Left forelimb (tissue), 1 donor: ENCODE measurements at regions not wholly inside any gene's neighbourhood (a gene's known extent, or its start where the extent isn't known, plus 50 kb on each side); places are given as distances from the start of the nearest gene placed in this dataset.

ENCODE experiments used
- DNase-seq: peaks from one replicate; pipeline ENCODE4 v3.0.0-alpha.2; 2018; ENCODE audit warnings: low spot score

DNA sequence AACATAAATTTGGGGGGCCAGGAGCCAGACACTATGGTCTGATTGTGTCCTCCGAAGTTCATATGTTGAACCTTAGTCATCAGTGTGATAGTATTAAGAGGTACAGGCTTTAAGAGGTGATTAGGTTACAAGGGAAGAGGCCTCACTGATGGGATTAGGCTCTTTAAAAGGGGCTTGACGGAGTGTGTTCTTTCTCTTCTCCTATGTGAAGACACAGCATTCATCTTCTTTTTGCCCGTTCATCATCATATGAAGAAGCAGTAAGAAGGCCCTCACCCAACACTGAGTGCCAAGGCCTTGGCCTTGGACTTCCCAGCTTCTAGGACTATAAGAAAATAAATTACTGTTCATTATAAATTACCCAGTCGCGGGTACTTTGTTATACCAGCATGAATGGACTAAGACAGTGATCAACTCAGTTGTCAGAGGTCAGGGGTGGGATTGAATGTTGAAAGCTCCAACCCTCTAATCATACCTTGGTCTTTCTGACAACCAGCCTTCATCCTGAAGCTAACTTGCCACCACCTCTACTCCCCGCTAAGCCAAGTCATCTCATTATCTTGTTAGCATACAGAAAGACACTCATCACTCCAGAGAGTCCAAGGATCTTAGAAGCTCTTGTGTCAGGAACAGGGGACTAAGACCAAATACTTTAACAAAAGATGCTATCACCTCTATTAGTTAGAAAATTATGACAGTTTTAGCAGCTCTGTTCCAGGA is 543.4 kb upstream of the DIPK2B start:
- DNase-seq: no peak

DNA sequence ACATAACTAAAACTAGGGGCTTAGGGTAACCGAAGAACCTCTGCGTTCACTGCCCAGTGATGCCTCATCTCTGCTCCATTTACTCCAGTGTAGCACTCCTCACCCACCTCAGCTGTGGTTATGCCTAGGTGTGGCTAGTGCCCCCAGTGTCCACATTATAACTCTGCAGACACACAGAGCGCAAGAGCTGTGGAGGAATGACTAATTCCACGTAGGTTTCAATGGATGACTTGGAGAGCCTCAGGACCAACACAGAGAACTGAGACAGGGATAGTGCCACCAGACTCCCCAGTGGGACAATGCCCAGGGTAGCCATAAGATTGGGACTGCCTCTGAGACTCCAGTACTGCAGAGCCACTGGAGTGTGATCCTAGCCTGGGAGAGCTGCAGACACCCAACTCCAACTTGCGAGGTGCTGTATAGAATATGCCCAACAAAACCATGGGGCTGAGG is 542.4 kb upstream of the DIPK2B start:
- DNase-seq: no peak

DNA sequence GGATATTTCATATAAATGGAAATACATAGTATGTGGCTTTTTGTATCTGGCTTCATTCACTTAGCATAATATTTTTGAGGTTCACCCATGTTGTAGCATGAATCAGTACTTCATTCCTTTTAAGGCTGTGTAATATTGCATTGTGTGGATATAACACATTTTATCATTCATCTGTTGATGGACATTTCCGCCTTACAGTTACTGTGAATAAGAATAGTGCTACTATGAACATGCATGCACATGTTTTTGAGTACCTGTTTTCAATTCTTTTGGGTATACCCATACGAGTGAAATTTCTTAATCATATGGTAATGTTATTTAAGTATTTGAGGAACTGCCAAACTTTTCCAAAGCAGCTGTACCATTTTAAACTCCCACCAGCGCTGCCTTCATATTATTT is 539.6 kb upstream of the DIPK2B start:
- DNase-seq: no peak

DNA sequence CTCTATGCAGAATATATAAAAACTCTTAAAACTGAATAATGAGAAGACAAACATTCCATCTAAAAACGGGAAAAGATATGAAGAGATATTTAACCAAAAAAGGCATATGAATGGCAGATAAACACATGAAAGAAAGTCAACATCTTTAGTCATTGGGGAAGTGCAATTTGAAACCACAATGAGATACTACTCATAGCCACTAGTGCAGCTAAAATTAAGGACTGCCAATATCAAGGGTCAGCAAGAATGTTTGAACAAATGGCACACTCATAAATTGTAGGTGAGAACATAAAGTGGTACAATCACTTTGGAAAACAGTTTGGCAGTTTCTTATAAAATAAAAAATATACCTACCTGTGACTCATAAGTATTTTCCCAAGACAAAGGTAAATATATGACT is 534.9 kb upstream of the DIPK2B start:
- DNase-seq: no peak

DNA sequence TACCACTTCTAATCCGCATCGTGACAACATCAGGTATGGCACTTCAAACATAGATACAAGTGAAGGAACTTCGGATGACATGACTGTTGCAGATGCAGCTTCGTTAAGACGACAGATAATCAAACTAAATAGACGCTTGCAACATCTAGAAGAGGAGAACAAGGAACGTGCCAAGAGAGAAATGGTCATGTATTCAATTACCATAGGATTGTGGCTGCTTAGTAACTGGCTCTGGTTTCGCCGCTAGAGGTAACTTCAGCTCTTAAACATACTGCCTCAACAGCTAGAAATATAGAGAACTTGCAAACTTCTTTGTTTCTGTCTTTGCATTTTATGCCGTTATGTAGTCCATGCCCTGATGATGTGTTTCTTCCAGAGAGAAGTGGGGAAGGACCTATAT is 530.8 kb upstream of the DIPK2B start:
- no peak for DNase-seq

DNA sequence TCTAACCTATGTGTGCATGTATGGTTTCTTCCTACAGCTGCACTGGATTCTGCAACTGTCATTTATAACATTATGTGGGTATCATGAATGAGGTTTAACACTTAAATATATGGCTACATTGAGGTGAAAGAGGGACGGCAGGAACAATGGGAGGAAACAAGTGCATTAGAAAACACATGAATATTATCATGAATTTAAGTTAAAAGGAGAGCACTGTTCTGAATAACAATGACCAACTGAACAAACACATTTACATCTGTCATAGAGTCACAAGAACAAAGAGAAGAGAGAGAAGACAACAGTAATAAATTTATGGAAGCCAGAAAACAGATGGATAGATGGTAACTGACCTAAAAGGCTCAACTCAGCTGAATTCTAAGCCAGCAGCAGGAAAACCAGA is 527.1 kb upstream of the DIPK2B start:
- no peak for DNase-seq

DNA sequence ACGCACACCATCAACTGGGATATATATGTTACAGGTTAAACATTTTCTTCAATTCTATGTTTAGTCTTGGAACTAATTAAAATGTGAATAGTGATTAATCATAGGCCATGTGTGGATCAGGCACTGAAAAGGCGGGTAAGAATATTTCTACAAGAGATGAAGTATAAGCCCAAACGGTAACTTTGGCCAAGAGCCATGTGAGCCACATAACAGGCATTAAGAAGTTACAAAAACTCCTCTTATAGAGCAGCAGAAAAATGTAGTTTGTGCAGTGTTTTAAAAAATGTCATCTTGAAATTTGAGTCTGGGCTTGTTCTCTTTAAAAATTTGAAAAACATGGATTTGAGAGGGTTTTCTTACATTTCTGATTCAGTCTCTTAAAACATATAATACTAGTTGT is 521.8 kb upstream of the DIPK2B start:
- no peak for DNase-seq

DNA sequence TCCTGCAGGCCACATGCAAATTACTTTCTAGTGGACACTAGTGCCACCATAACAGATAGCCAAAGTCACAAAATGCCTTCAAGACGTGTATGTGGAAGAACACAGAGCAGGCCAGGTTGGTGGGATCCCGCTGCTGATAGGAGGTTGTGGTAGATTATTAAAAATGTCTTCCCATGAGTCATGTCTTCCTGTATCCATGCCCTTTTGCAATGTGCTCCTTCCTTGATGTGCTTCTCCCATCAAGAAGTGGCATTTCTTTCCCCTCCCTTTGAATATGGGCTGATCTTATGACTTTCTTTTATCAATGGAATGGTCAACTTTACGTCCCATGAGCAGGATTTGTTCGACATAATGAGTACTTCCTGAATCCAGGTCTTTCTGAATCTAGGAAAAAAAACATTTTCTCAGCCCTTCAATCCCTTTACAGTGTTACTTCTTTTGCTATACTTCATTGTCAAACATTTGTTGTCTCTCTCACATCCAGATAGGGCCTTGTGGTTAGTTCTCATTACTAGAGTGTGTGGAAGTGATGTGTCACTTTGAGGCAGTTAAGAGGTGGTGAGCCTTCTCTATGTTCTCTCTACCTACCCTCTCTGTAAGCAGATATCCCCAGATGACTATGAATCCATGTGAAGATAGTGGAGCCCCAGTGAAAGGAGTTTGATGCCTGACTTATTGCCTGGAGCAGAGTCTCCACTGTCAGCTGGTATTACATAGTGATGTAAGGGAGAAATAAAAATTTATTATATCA is 519.2 kb upstream of the DIPK2B start:
- no peak for DNase-seq

DNA sequence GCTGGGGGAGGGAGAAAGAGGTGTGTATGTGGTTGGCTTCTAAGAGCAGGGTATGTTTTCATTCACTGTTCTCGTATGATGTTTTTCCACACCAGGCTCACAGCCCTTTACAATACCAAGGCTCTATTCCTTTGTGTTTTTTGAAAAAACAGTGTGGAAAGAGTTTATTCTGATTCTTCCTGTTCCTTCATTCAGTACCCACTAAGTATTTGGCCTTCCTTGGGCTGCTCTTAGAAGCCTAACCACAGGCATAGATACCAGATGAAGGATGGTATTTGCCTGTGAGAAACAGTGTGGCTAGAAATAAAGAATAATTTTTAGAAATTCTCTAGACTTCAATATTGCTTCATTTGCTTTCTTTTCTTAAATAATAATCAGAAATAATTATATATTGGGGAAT is 518.0 kb upstream of the DIPK2B start:
- no peak for DNase-seq

DNA sequence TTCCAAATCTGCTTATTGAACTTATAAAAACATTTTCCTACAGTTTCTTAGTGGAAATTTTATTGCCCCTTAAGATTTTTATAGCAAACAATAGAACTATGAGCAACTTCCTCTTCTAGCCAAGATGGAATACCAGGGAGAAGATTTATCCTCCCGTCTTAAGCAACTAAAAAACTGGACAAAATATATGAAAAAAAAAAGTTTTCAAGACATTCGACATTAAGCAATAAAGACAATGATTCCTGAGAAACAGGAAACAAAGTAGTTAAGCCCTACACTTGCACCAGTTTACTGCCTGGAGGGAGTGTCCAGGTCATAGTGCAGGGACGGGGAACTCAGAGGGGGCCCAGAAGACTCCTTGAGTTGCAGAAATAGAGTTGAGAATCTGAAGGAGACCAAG is 516.1 kb upstream of the DIPK2B start:
- DNase-seq: no peak

DNA sequence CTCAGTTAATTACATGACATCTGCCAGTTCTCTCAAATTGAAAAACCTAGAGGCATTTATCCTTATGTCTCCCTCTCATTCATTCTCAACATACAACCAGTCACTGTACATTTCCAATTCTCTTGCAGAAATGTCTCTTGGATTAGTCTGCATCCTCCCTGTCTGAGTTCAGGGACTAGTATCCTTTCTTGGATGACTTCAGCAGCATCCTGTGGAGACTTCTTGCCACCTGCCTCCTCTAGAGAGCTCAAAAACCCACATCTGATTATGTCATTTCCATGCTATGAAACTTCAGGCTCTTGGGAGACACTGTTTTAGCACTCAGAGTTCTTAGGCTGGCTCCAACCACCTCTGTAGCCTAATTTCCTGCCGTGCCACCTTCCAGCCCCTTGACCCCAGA is 515.1 kb upstream of the DIPK2B start:
- no peak for DNase-seq

DNA sequence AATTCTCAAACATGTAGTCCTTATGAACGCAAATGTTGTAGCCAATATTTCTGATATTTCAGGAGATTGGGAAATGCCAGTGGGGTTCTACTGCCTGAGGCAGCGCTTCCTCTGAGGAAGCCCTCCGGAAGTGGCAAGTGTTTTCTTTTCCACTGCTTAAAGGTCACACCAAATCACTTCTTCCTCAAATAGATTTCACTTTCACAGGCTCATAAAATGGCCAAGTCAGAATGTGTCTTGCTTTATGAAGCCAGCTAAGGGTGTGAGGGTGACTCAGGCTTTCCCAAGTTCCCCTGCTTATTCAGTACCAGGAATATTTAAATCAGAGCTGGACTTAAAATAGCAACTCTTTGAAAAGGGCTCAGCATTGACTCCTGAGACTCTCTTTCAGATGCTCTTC is 514.2 kb upstream of the DIPK2B start:
- no peak for DNase-seq

DNA sequence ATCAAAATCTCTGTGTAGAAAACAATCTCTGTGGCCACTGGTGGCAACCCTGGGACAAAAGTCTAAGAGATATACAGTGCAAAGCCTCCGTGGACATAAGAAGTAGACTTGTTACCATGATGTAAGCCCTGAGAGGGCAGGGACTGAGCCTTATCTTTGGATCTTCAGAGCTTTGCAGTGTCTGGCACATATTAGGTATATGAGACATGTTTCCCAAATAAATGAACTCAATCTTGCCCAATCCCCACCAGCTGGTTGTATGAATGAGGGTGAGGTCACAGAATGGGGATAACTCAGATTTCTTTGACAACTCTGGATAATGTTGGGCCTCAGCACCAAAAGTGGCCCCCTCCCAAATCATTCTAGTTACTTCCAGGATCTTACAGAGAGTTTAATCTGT is 511.4 kb upstream of the DIPK2B start:
- DNase-seq: no peak

DNA sequence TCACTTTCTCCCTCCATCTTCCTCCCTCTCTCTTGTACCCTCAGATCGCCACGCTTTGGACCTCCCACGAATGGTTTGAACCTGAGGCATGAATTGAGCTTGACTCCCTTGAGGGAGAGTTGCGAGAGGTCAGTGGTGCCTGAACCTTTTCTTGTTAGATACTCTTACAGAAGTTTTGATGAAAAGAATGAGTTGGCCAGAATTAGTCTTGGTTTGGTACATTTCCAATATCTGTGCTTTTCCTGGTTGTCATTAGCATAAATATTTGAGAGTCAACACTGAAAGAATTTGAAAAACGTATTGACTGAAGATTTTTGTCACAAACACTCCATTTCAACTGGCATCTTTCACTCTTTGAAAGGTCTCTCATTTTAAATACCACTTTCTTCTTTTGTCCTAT is 510.6 kb upstream of the DIPK2B start:
- DNase-seq: no peak

DNA sequence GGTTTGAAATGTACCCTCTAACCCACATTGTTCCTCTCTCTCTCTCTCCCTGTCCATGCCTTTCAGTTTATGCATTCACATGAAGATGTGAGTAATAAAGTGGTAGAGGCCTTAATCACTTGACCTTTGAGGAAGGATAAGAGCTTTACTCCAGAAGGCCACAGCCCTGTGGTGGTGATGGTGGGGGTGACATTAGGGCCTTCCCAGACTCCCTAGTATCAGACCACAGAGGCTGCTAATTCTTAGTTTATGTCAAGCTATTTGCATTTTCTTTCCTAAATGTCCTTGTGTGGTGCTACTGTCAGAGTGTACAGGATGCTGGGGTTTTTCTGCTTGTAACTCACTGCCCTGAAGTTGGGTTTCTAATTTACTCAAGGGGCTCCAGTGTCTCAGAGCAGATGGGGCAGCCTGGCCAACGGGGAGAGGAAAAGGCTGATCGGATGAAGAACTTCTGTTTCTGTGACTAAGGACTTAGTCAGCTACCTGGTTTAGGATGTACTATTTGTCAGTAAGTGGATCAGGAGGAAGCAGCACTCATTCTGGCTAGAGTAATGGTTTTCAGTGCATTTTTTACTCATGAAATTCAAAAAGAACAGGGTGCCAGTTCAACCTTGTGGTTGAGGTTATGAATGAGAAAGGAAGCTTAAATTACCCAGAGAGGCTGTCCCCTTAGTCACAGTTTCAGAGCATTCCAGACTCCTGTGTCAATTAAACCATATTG is 509.6 kb upstream of the DIPK2B start:
- no peak for DNase-seq

DNA sequence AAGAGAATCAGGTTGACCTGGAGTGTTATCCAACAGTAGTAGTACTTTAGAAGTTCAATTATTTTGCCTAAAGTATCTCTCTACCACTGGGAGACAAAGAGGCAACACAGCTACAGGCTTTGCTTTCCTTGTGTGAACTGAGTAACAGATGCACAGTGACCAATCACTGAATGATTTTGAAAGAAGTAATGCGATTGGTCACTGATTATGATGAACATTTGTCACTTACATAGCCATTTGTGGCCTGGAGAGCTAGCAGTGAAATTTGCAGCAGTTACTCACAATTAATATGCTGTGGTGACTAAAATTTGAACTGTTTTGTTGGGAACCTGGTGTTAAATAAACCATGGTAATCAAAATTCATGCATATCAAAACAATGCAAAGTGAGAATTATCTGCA is 508.7 kb upstream of the DIPK2B start:
- DNase-seq: no peak

DNA sequence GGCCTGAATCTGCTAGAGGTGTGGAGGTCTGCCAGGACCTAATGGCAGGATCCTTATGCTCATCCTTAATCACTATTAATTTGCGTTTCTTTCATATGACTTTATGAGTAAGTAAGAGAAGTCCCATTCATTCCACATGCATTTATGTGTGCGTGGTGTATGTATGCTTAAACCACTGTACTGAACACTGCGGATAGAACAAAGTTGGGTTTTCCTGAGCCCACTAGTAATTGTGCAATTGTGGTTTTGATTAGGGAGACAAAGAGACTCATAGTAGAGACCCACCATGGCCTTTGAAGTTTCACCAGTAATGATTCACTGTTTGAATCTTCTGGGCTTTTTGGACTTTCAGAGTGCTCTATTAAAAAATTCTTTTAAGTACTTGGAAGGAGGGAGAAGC is 498.5 kb upstream of the DIPK2B start:
- no peak for DNase-seq

DNA sequence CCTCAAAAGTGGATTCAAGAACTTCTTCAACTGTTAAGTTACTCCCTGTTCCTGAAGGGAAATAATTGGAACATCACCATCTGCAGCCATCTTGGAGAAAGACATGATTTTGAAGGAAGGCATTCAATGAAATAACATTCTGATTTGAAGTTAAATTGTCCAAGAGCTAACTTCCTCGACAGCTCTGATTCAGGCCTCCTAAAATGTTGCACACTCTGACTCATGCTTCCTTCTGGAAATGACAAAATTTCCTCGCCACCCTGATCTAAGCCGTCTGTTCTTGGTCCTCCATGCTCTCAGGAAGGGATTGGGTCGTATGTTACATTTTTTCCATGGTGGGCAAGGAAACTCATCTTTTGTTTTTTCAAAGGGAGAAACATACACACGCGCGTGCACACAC is 496.9 kb upstream of the DIPK2B start:
- no peak for DNase-seq

DNA sequence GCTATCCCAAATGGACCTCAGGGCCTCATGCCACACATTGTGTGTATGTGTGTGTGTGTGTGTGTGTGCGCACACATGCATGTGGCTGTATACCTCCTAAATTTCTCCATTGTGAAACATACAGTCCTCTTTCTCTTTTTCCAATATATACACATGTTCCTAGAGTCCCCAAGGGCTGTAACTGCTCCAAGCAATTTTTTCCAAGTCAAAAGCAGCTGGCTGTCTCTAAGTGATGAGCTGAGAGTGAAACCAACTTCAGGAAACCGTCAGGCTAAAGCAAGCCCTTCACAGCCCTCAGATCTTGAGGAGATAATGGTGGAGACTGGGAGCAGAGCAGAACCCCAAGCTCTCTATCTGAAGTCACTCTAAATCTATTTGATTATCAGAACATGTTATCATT is 496.1 kb upstream of the DIPK2B start:
- no peak for DNase-seq

DNA sequence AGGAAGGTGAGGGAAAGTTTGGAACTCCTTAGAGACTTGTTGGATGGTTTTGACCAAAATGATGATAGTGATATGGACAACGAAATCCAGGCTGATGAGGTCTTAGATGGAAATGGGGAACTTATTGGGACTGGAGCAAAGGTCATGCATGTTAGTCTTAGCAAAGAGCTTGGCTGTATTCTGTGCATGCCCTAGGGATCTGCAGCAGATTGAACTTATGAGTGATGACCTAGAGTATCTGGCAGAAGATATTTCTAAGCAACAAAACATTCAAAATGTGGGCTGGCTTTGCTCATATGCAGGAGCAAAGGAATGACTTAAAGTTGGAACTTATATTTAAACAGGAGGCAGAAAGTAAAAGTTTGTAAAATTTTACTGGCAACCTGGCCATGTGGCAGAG is 489.3 kb upstream of the DIPK2B start:
- DNase-seq: no peak

DNA sequence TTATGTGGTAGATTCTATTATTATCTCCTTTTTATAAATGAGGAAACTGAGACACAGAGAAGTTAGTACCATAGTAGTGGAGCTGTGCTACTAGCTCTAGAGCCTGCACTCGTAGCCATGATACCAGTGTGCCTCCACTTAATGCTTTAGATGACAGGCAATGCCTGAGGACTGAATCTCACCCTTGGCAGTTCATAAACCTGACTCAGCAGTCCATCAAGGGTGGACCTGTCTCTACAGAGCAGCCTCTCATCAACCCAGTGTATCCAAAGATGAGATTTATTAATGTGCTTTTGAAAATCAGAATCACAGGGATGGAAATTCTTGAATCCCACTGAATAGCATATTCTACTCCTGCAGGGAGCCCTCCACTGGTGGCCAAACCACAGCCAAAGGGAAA is 483.2 kb upstream of the DIPK2B start:
- no peak for DNase-seq

DNA sequence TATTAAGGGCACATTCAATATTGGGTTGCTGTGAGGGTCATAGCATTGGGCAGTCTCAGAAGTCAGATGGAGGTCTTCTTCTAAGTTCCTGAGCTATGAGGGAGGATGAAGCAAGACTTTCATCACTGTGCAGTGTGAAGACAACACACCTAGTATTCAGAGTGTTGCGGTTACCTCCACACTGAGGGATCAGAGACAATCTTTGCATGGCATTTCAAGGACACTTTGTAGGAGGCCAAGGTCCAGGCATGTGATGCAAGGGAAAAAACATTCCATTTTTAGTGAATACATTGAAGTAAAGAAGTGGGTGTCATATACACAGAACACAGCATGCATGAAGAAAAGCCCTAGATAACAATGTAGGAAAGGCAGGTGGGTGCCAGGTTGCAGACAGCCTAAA is 481.2 kb upstream of the DIPK2B start:
- no peak for DNase-seq

DNA sequence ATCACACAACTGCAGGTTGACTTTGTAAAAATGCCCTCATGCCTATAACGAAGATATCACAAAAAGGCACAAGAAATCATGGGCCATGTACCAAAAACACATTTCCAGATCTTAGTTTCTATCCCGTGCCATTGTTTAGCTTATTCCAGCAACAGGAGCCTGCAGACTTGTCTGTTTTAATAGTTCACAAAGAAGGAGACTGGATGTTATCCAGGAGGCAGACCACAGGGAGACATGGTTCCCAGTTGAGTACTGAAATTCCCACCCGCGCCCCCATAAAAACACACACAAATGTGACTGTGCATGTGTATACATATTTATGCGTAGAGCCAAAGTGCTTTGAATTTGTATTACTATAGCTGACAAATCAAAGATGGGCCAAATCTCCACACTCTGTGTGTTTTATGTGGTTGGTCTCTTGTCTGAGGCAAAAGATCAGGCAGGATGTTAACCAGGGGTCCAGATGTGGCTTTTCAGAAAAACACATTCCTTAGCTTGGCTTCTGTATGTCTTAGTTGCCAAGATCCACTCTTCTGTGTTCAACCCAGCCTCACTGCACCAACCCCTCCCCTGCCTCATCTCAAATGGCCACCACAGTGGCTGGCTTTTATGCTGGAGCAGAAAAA is 469.2 kb upstream of the DIPK2B start:
- no peak for DNase-seq
